SU-DHL-6 (cell line): ENCODE measurements at regions not wholly inside any gene's neighbourhood (a gene's known extent, or its start where the extent isn't known, plus 50 kb on each side); places are given as distances from the start of the nearest gene placed in this dataset.

ENCODE experiments used
- CTCF ChIP-seq: fragments of 200-600 bp; sonication (generic); IDR thresholded peaks from one replicate; pipeline ENCODE4 v1.5.1; 2017; ENCODE audit warnings: antibody characterized with exemption, mild to moderate bottlenecking, low read length, moderate library complexity; ENCODE audit not compliant: insufficient read depth, poor library complexity, severe bottlenecking
- EZH2phosphoT487 ChIP-seq: fragments of 200-600 bp; sonication (generic), shearing (Covaris generic); conservative IDR thresholded peaks from 2 replicates; pipeline ENCODE4 v1.6.1; 2018; ENCODE audit warnings: mild to moderate bottlenecking, antibody characterized with exemption, low read length, moderate library complexity, mixed read lengths

GRCh38 chr5:58294598-58295305 lies 165.1 kb downstream of the PLK2 start:
- TF ChIP-seq EZH2phosphoT487, result no peak
- TF ChIP-seq CTCF, result no peak
